Osteocyte (in vitro differentiated cells): ENCODE measurements at regions not wholly inside any gene's neighbourhood (a gene's known extent, or its start where the extent isn't known, plus 50 kb on each side); places are given as distances from the start of the nearest gene placed in this dataset.

Experiments used
- DNase-seq: peaks from one replicate; pipeline ENCODE4 v3.0.0; 2021; ENCODE audit warnings: mixed read lengths; ENCODE audit not compliant: unreplicated experiment; ENCODE audit errors: extremely low spot score
- H3K27ac Mint-ChIP-seq: one replicate; pipeline ENCODE4 v1.8.0; 2021; ENCODE audit warnings: mild to moderate bottlenecking, mixed read lengths; ENCODE audit not compliant: unreplicated experiment
- H3K27me3 Mint-ChIP-seq: one replicate; pipeline ENCODE4 v1.8.0; 2021; ENCODE audit warnings: mixed read lengths; ENCODE audit not compliant: unreplicated experiment
- H3K36me3 Mint-ChIP-seq: one replicate; pipeline ENCODE4 v1.8.0; 2021; ENCODE audit warnings: mixed read lengths; ENCODE audit not compliant: unreplicated experiment
- H3K4me1 Mint-ChIP-seq: one replicate; pipeline ENCODE4 v1.8.0; 2021; ENCODE audit warnings: mixed read lengths; ENCODE audit not compliant: unreplicated experiment
- H3K4me3 Mint-ChIP-seq: one replicate; pipeline ENCODE4 v1.8.0; 2021; ENCODE audit warnings: mild to moderate bottlenecking, moderate library complexity, mixed read lengths; ENCODE audit not compliant: unreplicated experiment
- H3K9me3 Mint-ChIP-seq: one replicate; pipeline ENCODE4 v1.8.0; 2021; ENCODE audit warnings: mixed read lengths; ENCODE audit not compliant: unreplicated experiment
- CTCF ChIP-seq: fragments of 200-600 bp; sonication (generic); IDR thresholded peaks from 2 replicates; pipeline ENCODE4 v1.5.0; 2021; ENCODE audit warnings: antibody characterized with exemption, mild to moderate bottlenecking, moderate library complexity

GRCh38 chr11:119970555-119971304 lies 167.2 kb downstream of the TRIM29 start:
- Mint-ChIP-seq H3K4me3 (no peak overlapping the region), H3K36me3 (no peaks in the 10 kb centered on the region), H3K27ac (no peak overlapping the region), H3K4me1 (no peaks in the 10 kb centered on the region), H3K27me3 (peaks cover 13% of the 10 kb centered on the region), H3K9me3 (no peaks in the 10 kb centered on the region)
- no peak for TF ChIP-seq CTCF
- DNase-seq: no peak

- Mint-ChIP-seq H3K27me3 (peaks cover 26% of the 10 kb centered on the region), H3K9me3 (no peaks in the 10 kb centered on the region), H3K4me3 (no peak overlapping the region), H3K27ac (no peak overlapping the region), H3K4me1 (no peaks in the 10 kb centered on the region), H3K36me3 (no peaks in the 10 kb centered on the region)
- TF ChIP-seq CTCF: no peak
- no peak for DNase-seq
Measured at GRCh38 chr11:119964136-119965025, 173.5 kb downstream of the TRIM29 start.

GRCh38 chr11:119957951-119958350 lies 180.0 kb downstream of the TRIM29 start:
- H3K9me3 Mint-ChIP-seq: no peaks in the 10 kb centered on the region
- peaks cover 41% of the 10 kb centered on the region for H3K27me3 Mint-ChIP-seq
- no peaks in the 10 kb centered on the region for H3K36me3 Mint-ChIP-seq
- DNase-seq: no peak
- H3K27ac Mint-ChIP-seq: no peak overlapping the region
- TF ChIP-seq CTCF: no peak
- no peaks in the 10 kb centered on the region for H3K4me1 Mint-ChIP-seq
- no peak overlapping the region for H3K4me3 Mint-ChIP-seq

GRCh38 chr11:119952441-119952840 lies 185.5 kb downstream of the TRIM29 start:
- no peak for TF ChIP-seq CTCF
- H3K9me3 Mint-ChIP-seq: no peaks in the 10 kb centered on the region
- H3K4me3 Mint-ChIP-seq: no peak overlapping the region
- DNase-seq: no peak
- no peaks in the 10 kb centered on the region for H3K36me3 Mint-ChIP-seq
- no peak overlapping the region for H3K27ac Mint-ChIP-seq
- H3K4me1 Mint-ChIP-seq: no peaks in the 10 kb centered on the region
- H3K27me3 Mint-ChIP-seq: peaks cover 16% of the 10 kb centered on the region

GRCh38 chr11:119943298-119943655 lies 194.6 kb downstream of the TRIM29 start:
- Mint-ChIP-seq H3K27me3 (peaks cover 5% of the 10 kb centered on the region), H3K27ac (no peak overlapping the region), H3K4me1 (no peaks in the 10 kb centered on the region), H3K9me3 (no peaks in the 10 kb centered on the region), H3K36me3 (no peaks in the 10 kb centered on the region), H3K4me3 (no peak overlapping the region)
- TF ChIP-seq CTCF: no peak
- DNase-seq: no peak
